GM06990 (cell line): ENCODE measurements at regions not wholly inside any gene's neighbourhood (a gene's known extent, or its start where the extent isn't known, plus 50 kb on each side); places are given as distances from the start of the nearest gene placed in this dataset.
"Not testable (repeated sequence)": the region's sequence is repeated elsewhere in the genome, so short reads cannot be mapped to it uniquely, and the experiment has no call there.

Experiments used
- DNase-seq: peaks from one replicate; pipeline ENCODE4 v3.0.0-alpha.2; 2011; ENCODE audit not compliant: insufficient read length; ENCODE audit errors: extremely low read depth
- H3K27me3 ChIP-seq: replicated peaks from 2 replicates; pipeline ENCODE4 v1.6.0; 2011; ENCODE audit warnings: low read length; ENCODE audit not compliant: control insufficient read depth, insufficient read depth
- H3K36me3 ChIP-seq: 2 replicates; pipeline ENCODE4 v1.5.1; 2011; ENCODE audit warnings: low read length; ENCODE audit not compliant: control insufficient read depth, insufficient read depth
- H3K4me3 ChIP-seq: replicated peaks from 2 replicates; pipeline ENCODE4 v1.5.1; 2011; ENCODE audit warnings: low read depth, mild to moderate bottlenecking, control low read depth, low read length
- TF ChIP-seq, protein P1 (sequence below): IDR thresholded peaks from 2 replicates; pipeline ENCODE4 v1.5.1; 2011; ENCODE audit warnings: low read length, control low read depth, mild to moderate bottlenecking, inconsistent platforms; ENCODE audit not compliant: insufficient read depth, poor library complexity, severe bottlenecking

DNA sequence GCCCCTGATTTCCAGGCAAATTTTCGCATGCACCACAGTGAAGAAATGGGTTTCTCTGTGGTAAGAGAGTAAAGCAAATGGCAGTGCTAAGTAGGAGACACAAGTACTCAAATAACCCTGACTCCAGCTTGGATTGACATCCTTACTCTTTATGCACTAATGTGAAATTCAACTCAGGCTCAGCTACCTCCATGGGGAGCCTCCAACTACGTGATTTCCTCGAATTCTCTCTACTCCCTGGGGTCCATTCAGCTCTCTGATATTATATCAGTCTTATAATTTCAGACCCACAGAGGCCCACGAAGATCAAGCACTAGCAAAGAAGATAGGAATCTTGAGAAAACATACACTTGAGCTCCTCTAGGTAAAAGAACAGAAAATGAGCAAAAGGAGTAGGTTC is 407.6 kb upstream of the CCDC54 start:
- TF ChIP-seq, protein P1, sequence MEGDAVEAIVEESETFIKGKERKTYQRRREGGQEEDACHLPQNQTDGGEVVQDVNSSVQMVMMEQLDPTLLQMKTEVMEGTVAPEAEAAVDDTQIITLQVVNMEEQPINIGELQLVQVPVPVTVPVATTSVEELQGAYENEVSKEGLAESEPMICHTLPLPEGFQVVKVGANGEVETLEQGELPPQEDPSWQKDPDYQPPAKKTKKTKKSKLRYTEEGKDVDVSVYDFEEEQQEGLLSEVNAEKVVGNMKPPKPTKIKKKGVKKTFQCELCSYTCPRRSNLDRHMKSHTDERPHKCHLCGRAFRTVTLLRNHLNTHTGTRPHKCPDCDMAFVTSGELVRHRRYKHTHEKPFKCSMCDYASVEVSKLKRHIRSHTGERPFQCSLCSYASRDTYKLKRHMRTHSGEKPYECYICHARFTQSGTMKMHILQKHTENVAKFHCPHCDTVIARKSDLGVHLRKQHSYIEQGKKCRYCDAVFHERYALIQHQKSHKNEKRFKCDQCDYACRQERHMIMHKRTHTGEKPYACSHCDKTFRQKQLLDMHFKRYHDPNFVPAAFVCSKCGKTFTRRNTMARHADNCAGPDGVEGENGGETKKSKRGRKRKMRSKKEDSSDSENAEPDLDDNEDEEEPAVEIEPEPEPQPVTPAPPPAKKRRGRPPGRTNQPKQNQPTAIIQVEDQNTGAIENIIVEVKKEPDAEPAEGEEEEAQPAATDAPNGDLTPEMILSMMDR = no peak
- Histone ChIP-seq H3K4me3 (no peak overlapping the region), H3K27me3 (no peaks in the 10 kb centered on the region), H3K36me3 (no peaks in the 10 kb centered on the region)
- no peak for DNase-seq

DNA sequence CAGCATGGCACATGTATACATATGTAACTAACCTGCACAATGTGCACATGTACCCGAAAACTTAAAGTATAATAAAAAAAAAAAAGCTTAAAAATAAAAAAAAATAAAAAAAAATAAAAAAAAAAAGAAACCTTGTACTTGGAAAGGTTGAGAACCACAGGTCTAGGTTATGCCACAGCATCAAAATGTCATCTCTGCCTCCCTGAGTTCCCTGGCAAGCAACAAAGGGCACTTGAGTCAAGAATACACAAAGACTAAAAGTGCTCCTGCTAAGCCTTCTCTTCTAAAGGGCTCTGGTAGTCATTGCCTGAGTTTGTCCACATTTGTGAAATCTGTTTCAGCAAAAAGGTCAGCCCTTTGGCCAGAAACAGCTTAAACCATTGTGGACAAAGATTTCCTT is 395.8 kb upstream of the CCDC54 start:
- Histone ChIP-seq H3K27me3 (no peaks in the 10 kb centered on the region), H3K4me3 (no peak overlapping the region), H3K36me3 (no peaks in the 10 kb centered on the region)
- TF ChIP-seq, protein P1 = no peak
- no peak for DNase-seq

DNA sequence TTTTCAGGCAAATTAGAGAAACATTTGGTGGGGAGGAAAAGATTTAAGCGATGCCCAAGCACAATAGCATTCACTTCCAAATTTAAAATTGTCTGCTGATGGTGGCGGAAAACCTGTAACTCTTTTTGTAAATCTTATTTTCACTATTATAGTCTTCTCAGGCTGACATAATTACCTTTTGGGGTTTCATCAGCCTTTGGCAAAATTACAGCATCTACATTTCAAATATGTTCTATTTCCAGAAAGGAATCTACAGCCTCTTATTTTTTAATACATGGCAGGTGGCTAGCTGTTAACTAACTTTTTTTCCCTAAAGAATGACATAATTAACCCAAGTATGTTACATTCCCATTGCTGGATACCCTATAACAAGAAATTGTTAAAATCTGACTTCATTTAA is 391.5 kb upstream of the CCDC54 start:
- H3K27me3 ChIP-seq = no peaks in the 10 kb centered on the region
- H3K36me3 ChIP-seq = no peaks in the 10 kb centered on the region
- H3K4me3 ChIP-seq = no peak overlapping the region
- TF ChIP-seq, protein P1 = no peak
- no peak for DNase-seq

DNA sequence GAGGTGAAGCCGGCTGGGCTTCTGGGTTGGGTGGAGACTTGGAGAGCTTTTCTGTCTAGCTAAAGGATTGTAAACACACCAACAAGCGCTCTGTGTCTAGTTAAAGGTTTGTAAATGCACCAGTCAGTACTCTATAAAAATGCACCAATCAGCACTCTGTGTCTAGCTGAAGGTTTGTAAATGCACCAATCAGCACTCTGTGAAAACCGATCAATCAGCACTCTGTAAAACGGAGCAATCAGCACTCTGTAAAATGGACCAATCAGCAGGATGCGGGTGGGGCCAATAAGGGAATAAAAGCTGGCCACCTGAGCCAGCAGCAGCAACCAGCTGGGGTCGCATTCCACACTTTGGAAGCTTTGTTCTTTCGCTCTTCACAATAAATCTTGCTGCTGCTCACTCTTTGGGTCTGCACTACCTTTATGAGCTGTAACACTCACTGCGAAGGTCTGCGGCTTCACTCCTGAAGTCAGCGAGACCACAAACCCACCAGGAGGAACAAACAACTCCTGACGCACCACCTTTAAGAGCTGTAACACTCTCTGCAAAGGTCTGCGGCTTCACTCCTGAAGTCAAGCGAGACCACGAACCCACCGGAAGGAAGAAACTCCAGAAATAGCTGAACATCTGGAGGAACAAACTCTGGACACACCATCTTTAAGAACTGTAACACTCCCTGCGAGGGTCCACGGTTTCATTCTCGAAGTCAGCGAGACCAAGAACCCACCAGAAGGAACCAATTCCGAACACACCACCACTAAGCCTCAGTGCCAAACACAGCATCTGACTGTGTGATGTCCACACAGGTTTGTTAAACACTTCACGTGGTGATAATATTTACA is 378.2 kb upstream of the CCDC54 start:
- not testable (repeated sequence) for H3K27me3 ChIP-seq, DNase-seq, H3K4me3 ChIP-seq, H3K36me3 ChIP-seq

DNA sequence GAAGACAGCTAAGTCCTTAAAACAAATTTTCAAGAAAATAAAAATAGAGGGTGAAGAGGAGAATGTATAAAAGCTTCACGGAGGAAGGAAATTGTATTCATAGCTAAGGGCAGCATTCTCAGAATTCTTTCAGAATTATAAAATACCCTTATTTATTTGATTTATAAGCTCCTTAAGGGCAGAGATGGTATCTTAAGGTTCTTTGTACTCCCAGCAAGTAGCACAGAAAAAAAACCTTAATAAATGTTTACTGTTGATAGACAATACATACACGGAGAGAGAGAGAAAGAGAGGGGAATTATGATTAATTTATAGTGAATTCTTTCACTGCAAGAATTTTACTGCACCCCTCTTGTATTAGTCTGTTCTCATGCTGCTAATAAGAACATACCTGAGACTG is 375.6 kb upstream of the CCDC54 start:
- Histone ChIP-seq H3K27me3 (no peaks in the 10 kb centered on the region), H3K36me3 (no peaks in the 10 kb centered on the region), H3K4me3 (no peak overlapping the region)
- TF ChIP-seq, protein P1 = no peak
- DNase-seq = no peak

DNA sequence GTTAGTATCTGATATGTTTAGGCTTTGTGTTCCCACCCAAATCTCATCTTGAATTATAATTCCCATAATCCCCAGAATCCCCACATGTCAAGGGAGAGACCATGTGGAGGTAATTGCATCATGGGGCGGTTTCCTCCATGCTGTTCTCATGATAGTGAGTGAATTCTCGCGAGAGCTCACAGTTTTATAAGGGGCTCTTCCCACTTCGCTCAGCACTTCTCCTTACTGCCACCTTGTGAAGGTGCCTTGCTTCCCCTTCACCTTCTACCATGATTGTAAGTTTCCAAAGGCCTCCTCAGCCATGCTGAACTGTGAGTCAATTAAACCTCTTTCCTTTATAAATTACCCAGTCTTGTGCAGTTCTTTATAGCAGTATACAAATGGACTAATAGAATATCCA is 371.9 kb upstream of the CCDC54 start:
- H3K36me3 ChIP-seq, H3K4me3 ChIP-seq, DNase-seq, H3K27me3 ChIP-seq: not testable (repeated sequence)

DNA sequence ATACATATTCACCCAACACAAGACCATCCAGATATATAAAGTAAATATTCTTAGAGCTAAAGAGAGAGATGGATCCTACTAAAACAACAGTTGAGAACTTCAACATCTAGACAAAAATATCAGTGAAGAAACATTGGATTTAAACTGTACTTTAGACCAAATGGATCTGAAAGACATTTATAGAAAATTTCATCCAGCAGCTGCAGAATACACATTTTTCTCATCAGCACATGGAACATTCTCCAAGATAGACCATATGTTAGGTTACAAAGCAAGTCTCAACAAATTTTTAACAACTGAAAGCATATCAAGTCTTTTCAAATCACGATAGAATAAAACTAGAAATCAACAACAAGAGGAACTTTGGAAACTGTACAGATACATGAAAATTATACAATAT is 369.0 kb upstream of the CCDC54 start:
- no peak for DNase-seq
- Histone ChIP-seq H3K36me3 (no peaks in the 10 kb centered on the region), H3K4me3 (no peak overlapping the region), H3K27me3 (no peaks in the 10 kb centered on the region)
- TF ChIP-seq, protein P1 = no peak
